Ishikawa (cell line): ENCODE measurements at regions not wholly inside any gene's neighbourhood (a gene's known extent, or its start where the extent isn't known, plus 50 kb on each side); places are given as distances from the start of the nearest gene placed in this dataset.

Experiments
- CEBPB ChIP-seq: IDR thresholded peaks from 2 replicates; pipeline ENCODE4 v1.6.1; 2012
- CREB1 ChIP-seq: IDR thresholded peaks from 2 replicates; pipeline ENCODE4 v1.6.1; 2012; ENCODE audit warnings: low read depth
- EGR1 ChIP-seq: IDR thresholded peaks from 2 replicates; pipeline ENCODE4 v1.6.1; 2012
- EP300 ChIP-seq: IDR thresholded peaks from 2 replicates; pipeline ENCODE4 v1.6.1; 2012; ENCODE audit warnings: borderline replicate concordance
- FOXM1 ChIP-seq: IDR thresholded peaks from 2 replicates; pipeline ENCODE4 v1.6.1; 2012; ENCODE audit warnings: low read depth, borderline replicate concordance
- NFIC ChIP-seq: IDR thresholded peaks from 2 replicates; pipeline ENCODE4 v1.6.1; 2012
- RAD21 ChIP-seq: IDR thresholded peaks from 2 replicates; pipeline ENCODE4 v1.6.1; 2012; ENCODE audit warnings: low read depth
- TAF1 ChIP-seq: IDR thresholded peaks from 2 replicates; pipeline ENCODE4 v1.6.1; 2012; ENCODE audit warnings: low read depth, mild to moderate bottlenecking
- TCF12 ChIP-seq: IDR thresholded peaks from 2 replicates; pipeline ENCODE4 v1.6.1; 2012; ENCODE audit warnings: low read depth
- TEAD4 ChIP-seq: IDR thresholded peaks from 2 replicates; pipeline ENCODE4 v1.6.1; 2012
- YY1 ChIP-seq: IDR thresholded peaks from 2 replicates; pipeline ENCODE4 v1.6.1; 2012; ENCODE audit warnings: low read depth
- ZBTB7A ChIP-seq: IDR thresholded peaks from 2 replicates; pipeline ENCODE4 v1.6.1; 2012; ENCODE audit warnings: low read depth
- TF ChIP-seq, protein P1 (sequence below): IDR thresholded peaks from 2 replicates; pipeline ENCODE4 v1.6.1; 2012
- TF ChIP-seq, protein P2 (sequence below): IDR thresholded peaks from 2 replicates; pipeline ENCODE4 v1.6.1; 2012
- TF ChIP-seq, protein P3 (sequence below): IDR thresholded peaks from 2 replicates; pipeline ENCODE4 v1.6.1; 2012; ENCODE audit warnings: low read depth, mild to moderate bottlenecking

DNA sequence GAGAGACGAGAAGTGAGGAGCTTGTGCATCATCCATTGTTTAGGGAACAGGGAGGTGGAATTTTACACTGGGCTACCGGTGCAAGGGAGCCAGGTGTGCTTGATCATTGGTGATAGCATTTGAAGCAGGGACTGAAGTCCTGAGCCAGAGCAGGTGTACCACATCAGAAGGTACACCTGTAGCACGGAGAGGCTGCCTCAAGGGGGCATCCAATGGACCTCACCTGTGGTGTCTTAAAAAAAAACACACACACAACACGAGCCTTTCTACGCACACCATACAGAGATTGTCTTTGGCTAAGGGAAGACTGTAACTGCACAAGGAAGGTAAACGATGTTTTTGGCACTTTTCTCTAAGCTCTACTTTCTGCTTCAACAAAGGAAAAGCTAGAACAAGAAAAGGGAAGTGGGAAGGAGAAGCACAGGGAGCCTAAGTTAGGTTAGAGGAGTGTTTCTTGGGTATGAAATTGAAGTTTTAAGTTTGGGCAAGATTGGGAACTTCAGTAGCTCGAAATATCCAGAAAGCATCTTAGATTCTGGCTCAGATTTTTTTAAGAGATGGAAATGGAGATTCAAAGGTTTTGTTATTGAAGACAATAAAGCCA, 334.3 kb upstream of the FBXO33 start:
- TF ChIP-seq, protein P1, sequence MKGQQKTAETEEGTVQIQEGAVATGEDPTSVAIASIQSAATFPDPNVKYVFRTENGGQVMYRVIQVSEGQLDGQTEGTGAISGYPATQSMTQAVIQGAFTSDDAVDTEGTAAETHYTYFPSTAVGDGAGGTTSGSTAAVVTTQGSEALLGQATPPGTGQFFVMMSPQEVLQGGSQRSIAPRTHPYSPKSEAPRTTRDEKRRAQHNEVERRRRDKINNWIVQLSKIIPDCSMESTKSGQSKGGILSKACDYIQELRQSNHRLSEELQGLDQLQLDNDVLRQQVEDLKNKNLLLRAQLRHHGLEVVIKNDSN: no peak
- no peak for TF ChIP-seq CEBPB
- no peak for TF ChIP-seq FOXM1
- TF ChIP-seq TAF1: no peak
- no peak for TF ChIP-seq YY1
- TF ChIP-seq TEAD4: no peak
- TF ChIP-seq EP300: no peak
- TF ChIP-seq, protein P2, sequence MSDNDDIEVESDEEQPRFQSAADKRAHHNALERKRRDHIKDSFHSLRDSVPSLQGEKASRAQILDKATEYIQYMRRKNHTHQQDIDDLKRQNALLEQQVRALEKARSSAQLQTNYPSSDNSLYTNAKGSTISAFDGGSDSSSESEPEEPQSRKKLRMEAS: no peak
- TF ChIP-seq RAD21: no peak
- no peak for TF ChIP-seq TCF12
- TF ChIP-seq ZBTB7A: no peak
- no peak for TF ChIP-seq EGR1
- TF ChIP-seq NFIC: no peak

DNA sequence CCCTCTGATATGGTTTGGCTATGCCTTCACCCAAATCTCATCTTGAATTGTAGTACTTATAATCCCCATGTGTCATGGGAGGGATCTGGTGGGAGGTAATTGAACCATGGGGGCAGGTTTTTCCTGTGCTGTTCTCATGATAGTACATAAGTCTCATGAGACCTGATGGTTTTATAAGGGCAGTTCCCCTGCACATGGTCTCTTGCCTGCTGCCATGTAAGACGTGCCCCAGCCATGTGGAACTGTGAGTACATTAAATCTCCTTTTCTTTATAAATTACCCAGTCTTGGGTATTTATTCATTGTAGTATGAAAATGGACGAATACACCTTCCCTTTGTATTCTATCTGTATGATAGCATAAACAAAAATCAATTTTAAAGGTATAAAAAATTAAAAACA, 333.4 kb upstream of the FBXO33 start:
- TF ChIP-seq CREB1 (no peak), TAF1 (no peak), TEAD4 (no peak)
- TF ChIP-seq, protein P1: no peak

DNA sequence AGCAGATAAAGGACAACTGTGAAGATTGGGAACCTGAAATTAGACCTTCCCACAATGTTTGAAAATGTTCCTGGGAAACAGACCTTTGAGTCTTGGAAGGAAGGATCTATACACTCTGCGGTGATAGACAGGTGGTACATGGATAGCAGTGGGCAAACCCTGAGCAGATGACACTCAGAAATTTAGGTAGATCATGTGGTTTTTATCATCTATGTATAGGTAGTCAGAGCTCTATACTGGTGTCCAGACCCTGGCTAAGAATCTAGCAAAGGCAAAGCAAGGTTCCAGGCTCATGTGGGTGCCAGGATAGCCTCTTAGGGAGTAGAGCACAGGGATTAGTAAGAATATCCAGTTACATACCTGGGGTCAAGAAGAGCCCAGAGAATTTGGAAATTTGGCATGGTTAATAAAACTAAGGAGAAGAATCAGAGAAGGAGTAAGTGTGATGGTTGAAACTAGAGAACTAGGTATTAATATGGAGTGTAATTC, 331.2 kb upstream of the FBXO33 start:
- no peak for TF ChIP-seq EGR1
- no peak for TF ChIP-seq ZBTB7A
- TF ChIP-seq, protein P2: no peak
- TF ChIP-seq NFIC: no peak
- TF ChIP-seq RAD21: no peak
- no peak for TF ChIP-seq CREB1
- no peak for TF ChIP-seq TAF1
- TF ChIP-seq, protein P3, sequence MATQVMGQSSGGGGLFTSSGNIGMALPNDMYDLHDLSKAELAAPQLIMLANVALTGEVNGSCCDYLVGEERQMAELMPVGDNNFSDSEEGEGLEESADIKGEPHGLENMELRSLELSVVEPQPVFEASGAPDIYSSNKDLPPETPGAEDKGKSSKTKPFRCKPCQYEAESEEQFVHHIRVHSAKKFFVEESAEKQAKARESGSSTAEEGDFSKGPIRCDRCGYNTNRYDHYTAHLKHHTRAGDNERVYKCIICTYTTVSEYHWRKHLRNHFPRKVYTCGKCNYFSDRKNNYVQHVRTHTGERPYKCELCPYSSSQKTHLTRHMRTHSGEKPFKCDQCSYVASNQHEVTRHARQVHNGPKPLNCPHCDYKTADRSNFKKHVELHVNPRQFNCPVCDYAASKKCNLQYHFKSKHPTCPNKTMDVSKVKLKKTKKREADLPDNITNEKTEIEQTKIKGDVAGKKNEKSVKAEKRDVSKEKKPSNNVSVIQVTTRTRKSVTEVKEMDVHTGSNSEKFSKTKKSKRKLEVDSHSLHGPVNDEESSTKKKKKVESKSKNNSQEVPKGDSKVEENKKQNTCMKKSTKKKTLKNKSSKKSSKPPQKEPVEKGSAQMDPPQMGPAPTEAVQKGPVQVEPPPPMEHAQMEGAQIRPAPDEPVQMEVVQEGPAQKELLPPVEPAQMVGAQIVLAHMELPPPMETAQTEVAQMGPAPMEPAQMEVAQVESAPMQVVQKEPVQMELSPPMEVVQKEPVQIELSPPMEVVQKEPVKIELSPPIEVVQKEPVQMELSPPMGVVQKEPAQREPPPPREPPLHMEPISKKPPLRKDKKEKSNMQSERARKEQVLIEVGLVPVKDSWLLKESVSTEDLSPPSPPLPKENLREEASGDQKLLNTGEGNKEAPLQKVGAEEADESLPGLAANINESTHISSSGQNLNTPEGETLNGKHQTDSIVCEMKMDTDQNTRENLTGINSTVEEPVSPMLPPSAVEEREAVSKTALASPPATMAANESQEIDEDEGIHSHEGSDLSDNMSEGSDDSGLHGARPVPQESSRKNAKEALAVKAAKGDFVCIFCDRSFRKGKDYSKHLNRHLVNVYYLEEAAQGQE: no peak
- TF ChIP-seq TEAD4: no peak
- no peak for TF ChIP-seq TCF12
- TF ChIP-seq CEBPB: no peak
- TF ChIP-seq EP300: no peak
- TF ChIP-seq FOXM1: no peak
- TF ChIP-seq YY1: no peak
- TF ChIP-seq, protein P1: no peak

DNA sequence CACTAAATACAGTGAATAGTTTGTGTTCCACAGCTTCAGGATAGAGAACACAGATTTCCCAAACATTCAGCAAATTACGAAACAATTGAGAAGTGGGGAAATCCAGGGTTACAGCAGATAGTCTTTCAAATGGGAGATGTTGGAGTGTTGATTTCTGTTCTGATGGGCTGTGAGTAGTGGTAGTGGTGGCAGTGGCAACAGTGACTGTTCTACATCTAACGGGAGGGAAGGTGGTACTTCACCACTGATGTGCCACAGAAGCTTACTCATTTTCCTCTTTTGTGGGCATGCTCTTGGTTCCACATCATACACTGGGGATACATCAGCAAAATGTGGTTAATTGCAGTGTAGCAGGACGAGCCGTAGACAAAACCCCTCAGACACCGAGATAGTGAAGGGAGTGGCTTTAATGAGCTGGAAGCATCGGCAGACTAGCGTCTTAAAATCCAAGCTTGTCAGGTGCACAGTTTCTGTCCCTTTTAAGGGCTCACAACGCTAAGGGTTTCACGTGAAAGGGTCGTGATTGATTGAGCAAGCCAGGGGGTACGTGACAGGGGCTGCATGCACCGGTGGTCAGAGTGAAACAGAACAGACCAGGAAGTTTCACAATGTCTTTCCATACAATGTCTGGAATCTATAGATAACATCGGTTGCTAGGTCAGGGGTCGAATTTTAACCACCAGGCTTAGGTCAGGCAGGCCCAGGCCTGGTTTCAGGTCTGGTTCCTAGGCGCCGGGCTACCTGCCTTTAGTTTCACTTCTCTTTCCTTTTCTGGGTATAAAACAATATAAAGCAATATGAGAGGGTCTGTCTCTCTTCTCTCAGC, 330.6 kb upstream of the FBXO33 start:
- TF ChIP-seq CREB1 (no peak), YY1 (no peak)

DNA sequence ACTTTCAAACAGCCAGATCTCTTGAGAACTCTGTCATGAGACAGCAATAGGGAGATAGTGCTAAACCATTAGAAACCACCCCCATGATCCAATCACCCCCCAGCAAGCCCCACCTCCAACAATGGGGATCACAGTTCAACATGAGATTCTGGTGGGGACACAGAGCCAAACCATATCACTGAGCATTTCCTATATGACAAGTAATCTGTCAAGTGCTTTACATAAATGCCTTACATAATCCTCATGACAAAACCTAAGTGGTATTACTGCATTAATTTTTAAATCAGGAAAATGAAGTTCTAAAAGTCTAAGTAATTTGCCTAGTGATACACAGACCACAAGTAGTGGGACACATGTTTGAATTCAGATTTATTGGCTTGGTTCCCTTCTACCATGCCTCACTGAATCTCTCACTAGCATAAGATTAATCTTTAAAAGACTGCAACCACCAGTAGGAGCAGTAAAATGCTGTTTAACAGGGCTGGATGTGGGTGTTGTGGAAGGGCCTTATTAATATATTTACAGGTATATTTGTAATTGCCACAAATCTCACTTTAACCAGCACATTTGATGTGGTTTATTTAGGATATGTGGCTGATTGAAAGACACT, 323.1 kb upstream of the FBXO33 start:
- TF ChIP-seq, protein P2: no peak
- no peak for TF ChIP-seq CEBPB
- TF ChIP-seq, protein P1: no peak
- TF ChIP-seq, protein P3: no peak
- TF ChIP-seq ZBTB7A: no peak
- TF ChIP-seq YY1: no peak
- no peak for TF ChIP-seq TAF1
